GM21717 (cell line): ENCODE measurements at regions not wholly inside any gene's neighbourhood (a gene's known extent, or its start where the extent isn't known, plus 50 kb on each side); places are given as distances from the start of the nearest gene placed in this dataset.

ENCODE experiments used
- ATAC-seq: cut with Tn5 transposase; IDR thresholded peaks from one replicate; pipeline ENCODE4 v1.9.1; 2021; ENCODE audit warnings: mild to moderate bottlenecking, moderate library complexity; ENCODE audit not compliant: unreplicated experiment

DNA sequence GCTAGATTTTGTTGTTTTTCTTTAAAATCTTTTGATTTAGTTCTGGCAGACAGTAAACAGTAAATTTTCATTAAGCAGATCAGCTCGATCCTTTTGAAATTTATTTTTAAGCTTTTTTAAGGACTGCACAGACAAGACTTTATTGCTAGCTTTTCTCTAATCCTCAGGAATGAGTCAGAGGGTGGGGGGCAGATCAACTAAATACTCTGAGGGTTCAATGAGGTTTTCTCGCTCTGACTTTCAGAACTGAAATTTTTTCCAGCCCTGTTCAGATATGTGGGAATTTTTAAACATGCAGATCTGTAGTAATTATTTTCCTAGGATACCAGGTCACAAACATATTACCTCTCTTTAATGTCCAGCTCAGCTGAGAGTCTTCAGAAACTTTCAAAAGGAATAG, 977.2 kb downstream of the CDH11 start:
- no peak for ATAC-seq

- ATAC-seq, result no peak
These were observed 983.2 kb downstream of the CDH11 start for GRCh38 chr16:64138621-64139020.

DNA sequence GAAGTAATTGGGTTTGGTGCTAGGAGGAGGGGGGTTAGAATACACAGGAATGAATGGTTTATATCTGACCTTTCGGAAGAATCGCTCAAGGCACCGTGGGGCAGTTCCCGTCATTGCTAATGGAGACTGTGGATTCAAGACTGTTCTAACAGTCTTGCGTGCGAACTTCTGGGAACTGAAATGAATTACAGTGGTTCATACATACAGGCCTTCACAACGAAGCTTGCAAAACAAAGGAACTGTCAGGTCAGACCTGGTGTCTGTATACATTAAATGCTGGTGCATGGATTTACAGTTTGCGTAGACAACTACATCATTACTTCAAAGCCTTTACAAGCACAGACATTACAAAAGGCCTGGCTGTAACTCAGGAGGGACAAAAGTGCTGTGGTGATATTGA, 983.9 kb downstream of the CDH11 start:
- ATAC-seq, result no peak

DNA sequence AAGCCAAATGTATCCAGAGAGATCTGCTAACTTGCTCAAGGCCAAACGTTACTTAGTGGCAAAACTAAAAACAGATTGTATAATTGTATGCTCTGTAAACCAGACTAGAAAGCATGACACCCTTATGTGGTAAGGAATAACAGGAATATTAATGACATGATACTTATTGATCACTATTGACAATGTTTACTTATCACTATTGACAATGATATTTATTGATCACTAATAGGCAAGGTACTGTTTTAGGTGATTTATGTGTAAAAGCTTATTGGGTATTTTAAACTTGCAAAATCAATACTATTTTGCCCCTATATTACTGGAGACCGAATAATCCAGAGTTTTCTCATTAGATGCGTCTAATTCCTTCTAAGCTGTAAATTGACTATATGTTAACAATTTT, 985.1 kb downstream of the CDH11 start:
- ATAC-seq, result no peak

DNA sequence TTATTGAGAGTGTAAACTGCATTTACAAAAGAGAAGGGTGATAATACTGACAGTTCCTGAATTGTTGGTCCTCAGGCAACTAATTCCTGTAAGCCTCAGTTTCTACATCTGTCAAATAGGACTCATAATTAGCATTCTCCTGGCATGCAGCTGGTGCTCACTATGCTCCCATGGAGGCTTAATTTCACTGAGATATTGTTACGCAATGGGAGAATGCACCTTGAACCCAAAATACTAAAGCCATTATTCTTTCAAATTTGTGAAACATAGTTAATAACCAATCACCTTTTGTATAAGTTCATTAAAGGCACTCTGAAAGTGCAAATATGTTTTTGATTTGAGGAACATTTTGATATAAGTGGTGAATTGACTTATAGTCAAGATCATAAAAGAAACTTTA, 985.5 kb downstream of the CDH11 start:
- ATAC-seq, result no peak

GRCh38 chr16:64133366-64133765, 988.5 kb downstream of the CDH11 start:
- ATAC-seq, result no peak

GRCh38 chr16:64132759-64133361, 989.0 kb downstream of the CDH11 start:
- ATAC-seq, result no peak

DNA sequence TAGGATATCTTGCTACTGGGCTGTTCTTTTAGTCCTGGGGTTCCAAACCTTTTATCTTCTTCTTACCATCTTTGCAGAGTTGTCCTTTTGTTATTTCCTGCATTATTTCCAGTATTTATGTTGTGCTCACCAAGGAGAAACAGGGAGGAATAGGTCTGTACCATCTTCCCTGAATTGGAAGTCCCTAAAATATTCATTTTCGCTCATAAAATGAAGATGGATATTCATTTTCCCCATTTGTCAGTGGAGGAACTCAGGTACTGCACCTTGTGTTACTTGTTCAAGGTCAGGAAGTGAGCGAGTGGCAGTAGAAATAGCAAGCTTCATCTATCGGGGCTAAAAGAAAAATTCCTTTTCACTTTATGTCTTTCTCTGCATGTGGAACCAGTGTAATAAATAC, 989.7 kb downstream of the CDH11 start:
- no peak for ATAC-seq

GRCh38 chr16:64131423-64131822, 990.4 kb downstream of the CDH11 start:
- ATAC-seq, result no peak

- ATAC-seq, result no peak
These were observed 991.7 kb downstream of the CDH11 start for GRCh38 chr16:64130140-64130539.

GRCh38 chr16:64122177-64122576, 999.7 kb downstream of the CDH11 start:
- ATAC-seq, result no peak

DNA sequence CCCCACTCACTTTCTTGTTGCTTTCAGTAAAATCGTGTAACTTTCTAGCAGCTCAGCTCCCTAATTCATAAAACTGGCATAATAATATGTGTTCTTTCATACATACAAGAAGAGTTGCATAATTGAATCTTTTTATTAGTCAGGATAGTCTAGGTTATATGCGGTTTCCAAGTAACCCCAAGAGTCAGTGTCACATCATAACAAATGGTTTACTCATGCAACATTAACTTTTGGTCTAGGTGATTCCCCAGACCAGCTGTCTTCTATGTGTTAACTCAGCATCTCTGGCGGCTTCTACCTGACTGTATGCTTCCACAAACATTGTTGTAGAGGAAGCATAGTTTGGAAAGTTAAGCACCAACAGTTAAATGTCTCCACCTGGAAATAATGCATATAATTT, 1000.4 kb downstream of the CDH11 start:
- no peak for ATAC-seq

- ATAC-seq, result no peak
These were observed 1005.7 kb downstream of the CDH11 start for GRCh38 chr16:64116151-64116550.

DNA sequence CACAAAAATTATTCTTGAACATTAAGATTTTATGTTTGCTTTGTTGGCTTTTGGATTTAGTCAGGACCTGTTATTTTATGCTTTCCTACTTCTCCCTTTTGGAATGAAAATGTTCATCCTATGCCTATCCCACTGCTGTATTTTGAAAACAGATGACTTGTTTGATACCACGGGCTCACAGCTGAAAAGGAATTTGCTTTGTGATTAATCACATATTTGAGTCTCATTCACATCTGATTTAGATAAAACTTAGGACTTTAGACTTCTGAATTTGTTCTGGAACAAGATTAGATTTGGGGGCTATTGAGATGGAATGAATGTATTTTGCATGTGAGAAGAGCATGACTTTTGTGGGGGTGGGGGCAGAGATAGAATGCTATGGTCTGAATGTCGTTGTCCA, 1012.6 kb downstream of the CDH11 start:
- no peak for ATAC-seq

DNA sequence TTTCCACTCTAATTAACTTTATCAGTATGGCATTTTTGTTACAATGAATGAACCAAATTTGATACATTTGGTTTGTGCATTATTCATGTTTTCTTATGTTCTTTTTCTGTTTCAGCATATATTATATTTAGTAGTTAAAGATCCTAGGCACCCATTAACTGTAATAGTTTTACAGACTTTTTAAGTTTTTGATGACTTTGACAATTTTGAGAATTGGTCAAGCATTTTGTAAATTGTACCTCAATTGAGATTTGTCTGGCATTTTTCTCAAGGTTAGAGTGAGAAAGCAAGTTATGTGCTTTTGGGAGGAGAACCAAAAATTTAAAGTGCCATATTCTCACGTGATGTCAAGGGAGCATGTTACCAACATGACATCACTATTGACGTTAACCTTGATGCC, 1019.2 kb downstream of the CDH11 start:
- ATAC-seq, result no peak

- no peak for ATAC-seq
These were observed 1023.4 kb downstream of the CDH11 start for GRCh38 chr16:64098451-64098850.

DNA sequence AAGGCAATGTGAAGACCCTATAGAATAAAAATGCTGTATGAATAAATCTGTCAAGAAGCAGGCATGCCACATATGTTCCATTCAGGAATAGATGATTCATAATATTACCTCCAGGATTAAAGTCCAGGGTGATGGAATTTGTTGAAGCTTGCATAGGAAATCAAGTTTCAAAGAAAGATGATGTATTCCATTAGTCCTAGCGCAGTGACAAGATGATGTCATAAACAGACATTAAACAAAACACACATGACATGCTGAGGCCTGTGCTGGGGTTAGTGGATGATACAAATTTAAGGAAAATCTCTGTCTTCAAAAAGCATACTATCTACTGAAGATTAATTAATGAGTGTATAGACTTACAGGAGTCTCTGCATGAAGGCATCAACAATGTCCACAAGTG, 1025.2 kb downstream of the CDH11 start:
- ATAC-seq, result no peak

GRCh38 chr16:64094992-64095634, 1026.8 kb downstream of the CDH11 start:
- no peak for ATAC-seq

- ATAC-seq, result no peak
These were observed 1027.5 kb downstream of the CDH11 start for GRCh38 chr16:64094181-64094965.

- no peak for ATAC-seq
These were observed 1029.6 kb downstream of the CDH11 start for GRCh38 chr16:64092271-64092670.

GRCh38 chr16:64090327-64090726, 1031.5 kb downstream of the CDH11 start:
- ATAC-seq, result no peak

DNA sequence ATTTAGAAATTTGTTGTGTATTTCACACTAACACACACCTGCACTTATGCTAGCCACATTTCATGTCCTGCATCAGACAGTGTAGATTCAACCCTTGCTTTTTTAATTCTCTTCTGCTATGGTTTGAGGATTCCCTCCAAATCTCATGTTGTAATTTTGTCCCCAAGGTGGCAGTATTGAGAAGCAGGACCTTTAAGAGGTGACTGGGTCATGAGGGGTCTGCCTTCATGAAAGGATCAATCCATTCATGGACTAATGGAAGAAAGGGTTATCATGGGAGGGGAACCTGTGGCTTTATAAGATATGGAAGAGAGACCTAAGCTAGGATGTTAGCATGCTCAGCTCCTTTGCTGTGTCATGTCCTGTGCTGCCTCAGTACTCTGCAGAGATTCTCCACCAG, 1032.2 kb downstream of the CDH11 start:
- ATAC-seq, result no peak
